Neural progenitor cell (in vitro differentiated cells): ENCODE measurements at regions not wholly inside any gene's neighbourhood (a gene's known extent, or its start where the extent isn't known, plus 50 kb on each side); places are given as distances from the start of the nearest gene placed in this dataset.
A peak's percentile ranks its signal among the peaks of the same experiment; 100 is the strongest.

ENCODE experiments used
- DNase-seq: peaks from one replicate; pipeline ENCODE4 v3.0.0-alpha.2; 2016; ENCODE audit warnings: low spot score
- H2AFZ ChIP-seq: fragments of 200-600 bp; sonication (generic); replicated peaks from 2 replicates; pipeline ENCODE4 v1.6.1; 2016; ENCODE audit warnings: antibody characterized with exemption
- H3F3A ChIP-seq: fragments of 200-600 bp; sonication (generic); 2 replicates; pipeline ENCODE4 v1.6.1; 2016; ENCODE audit warnings: antibody characterized with exemption, low read depth
- H3K27ac ChIP-seq: fragments of 200-600 bp; sonication (generic); 2 replicates; pipeline ENCODE4 v1.5.1; 2016; ENCODE audit warnings: mild to moderate bottlenecking
- H3K27me3 ChIP-seq: fragments of 200-600 bp; sonication (generic); 2 replicates; pipeline ENCODE4 v1.6.1; 2016; ENCODE audit warnings: mild to moderate bottlenecking, moderate library complexity
- H3K36me3 ChIP-seq: fragments of 200-600 bp; sonication (generic); 2 replicates; pipeline ENCODE4 v1.5.1; 2016
- H3K4me1 ChIP-seq: fragments of 200-600 bp; sonication (generic); 2 replicates; pipeline ENCODE4 v1.6.1; 2016; ENCODE audit warnings: mixed run types
- H3K4me2 ChIP-seq: fragments of 200-600 bp; sonication (generic); 2 replicates; pipeline ENCODE4 v1.6.1; 2016
- H3K4me3 ChIP-seq: fragments of 200-600 bp; sonication (generic); 2 replicates; pipeline ENCODE4 v1.5.1; 2016
- H3K79me2 ChIP-seq: fragments of 200-600 bp; sonication (generic); 2 replicates; pipeline ENCODE4 v1.6.1; 2016; ENCODE audit warnings: low read depth
- H3K9ac ChIP-seq: fragments of 200-600 bp; sonication (generic); 2 replicates; pipeline ENCODE4 v1.6.1; 2016
- H3K9me3 ChIP-seq: fragments of 200-600 bp; sonication (generic); 2 replicates; pipeline ENCODE4 v1.5.1; 2016; ENCODE audit warnings: low read depth
- H4K20me1 ChIP-seq: fragments of 200-600 bp; sonication (generic); 2 replicates; pipeline ENCODE4 v1.6.1; 2016; ENCODE audit warnings: low read depth
- H3K27ac Mint-ChIP-seq: 3 replicates; pipeline ENCODE4 v1.8.0; 2021; ENCODE audit warnings: mixed read lengths
- H3K27me3 Mint-ChIP-seq: 2 replicates; pipeline ENCODE4 v1.8.0; 2022; ENCODE audit warnings: low read depth, mild to moderate bottlenecking, inconsistent platforms, moderate library complexity, mixed read lengths; ENCODE audit not compliant: insufficient read depth
- H3K36me3 Mint-ChIP-seq: 3 replicates; pipeline ENCODE4 v1.8.0; 2021; ENCODE audit warnings: mixed read lengths
- H3K4me1 Mint-ChIP-seq: 3 replicates; pipeline ENCODE4 v1.8.0; 2021; ENCODE audit warnings: mixed read lengths
- H3K4me3 Mint-ChIP-seq: 3 replicates; pipeline ENCODE4 v1.8.0; 2021; ENCODE audit warnings: mild to moderate bottlenecking, moderate library complexity, mixed read lengths
- H3K9me3 Mint-ChIP-seq: 3 replicates; pipeline ENCODE4 v1.8.0; 2020; ENCODE audit warnings: mixed read lengths
- EZH2 ChIP-seq: fragments of 200-600 bp; sonication (generic); IDR thresholded peaks from 2 replicates; pipeline ENCODE4 v1.6.1; 2017; ENCODE audit warnings: antibody characterized with exemption, mild to moderate bottlenecking, moderate library complexity
- EZH2phosphoT487 ChIP-seq: fragments of 200-600 bp; sonication (generic); IDR thresholded peaks from 2 replicates; pipeline ENCODE4 v1.6.1; 2017; ENCODE audit warnings: antibody characterized with exemption
- TF ChIP-seq, protein P1 (sequence below): fragments of 200-600 bp; sonication (generic); IDR thresholded peaks from 2 replicates; pipeline ENCODE4 v1.5.1; 2017; ENCODE audit warnings: antibody characterized with exemption, mild to moderate bottlenecking

DNA sequence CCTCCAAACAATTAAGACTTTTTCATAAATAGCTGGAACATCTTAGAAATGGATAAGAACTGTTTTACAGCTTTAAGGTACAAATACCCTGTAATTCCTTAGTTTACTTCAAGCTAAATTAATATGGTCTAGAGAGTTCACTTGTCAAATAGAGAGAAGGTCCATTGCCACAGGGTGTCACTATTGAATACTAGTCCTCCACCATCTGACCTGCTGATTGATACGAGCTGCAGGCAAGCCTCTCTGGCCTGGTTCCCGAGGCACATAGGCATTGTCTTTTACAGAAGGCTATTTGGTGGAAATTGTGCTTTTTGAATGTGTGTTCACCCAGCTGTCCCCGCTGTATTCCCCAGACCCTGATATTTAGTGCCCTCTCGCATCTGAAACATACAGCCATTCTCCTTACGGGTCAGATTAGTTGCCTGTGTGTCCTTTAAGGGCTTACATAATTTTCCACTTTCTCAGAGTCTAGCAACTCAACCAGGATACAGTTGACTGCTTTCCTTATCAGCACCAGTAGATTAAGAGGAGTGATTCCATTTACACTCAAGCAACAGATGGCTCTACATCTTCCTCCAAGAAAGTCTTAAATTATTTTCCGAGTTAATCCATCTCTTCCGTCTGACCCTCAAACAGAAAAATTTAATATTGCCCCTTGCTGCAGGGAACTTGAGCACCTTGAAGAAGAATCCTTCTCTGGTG lies 788.8 kb upstream of the FAT3 start:
- Histone ChIP-seq H3K4me2 (no peak overlapping the region), H3K9ac (no peak overlapping the region), H2AFZ (no peak overlapping the region), H3K79me2 (no peaks in the 10 kb centered on the region), H3F3A (no peaks in the 10 kb centered on the region), H4K20me1 (no peaks in the 10 kb centered on the region), H3K4me3 (no peak overlapping the region), H3K27ac (no peak overlapping the region), H3K27me3 (no peaks in the 10 kb centered on the region), H3K36me3 (no peaks in the 10 kb centered on the region), H3K4me1 (no peaks in the 10 kb centered on the region), H3K9me3 (no peaks in the 10 kb centered on the region)
- Mint-ChIP-seq H3K4me1 (no peaks in the 10 kb centered on the region), H3K27me3 (no peaks in the 10 kb centered on the region), H3K4me3 (no peak overlapping the region), H3K9me3 (no peaks in the 10 kb centered on the region), H3K36me3 (no peaks in the 10 kb centered on the region), H3K27ac (no peak overlapping the region)
- peak; percentile 31 for DNase-seq
- no peak for TF ChIP-seq EZH2
- no peak for TF ChIP-seq EZH2phosphoT487
- TF ChIP-seq, protein P1, sequence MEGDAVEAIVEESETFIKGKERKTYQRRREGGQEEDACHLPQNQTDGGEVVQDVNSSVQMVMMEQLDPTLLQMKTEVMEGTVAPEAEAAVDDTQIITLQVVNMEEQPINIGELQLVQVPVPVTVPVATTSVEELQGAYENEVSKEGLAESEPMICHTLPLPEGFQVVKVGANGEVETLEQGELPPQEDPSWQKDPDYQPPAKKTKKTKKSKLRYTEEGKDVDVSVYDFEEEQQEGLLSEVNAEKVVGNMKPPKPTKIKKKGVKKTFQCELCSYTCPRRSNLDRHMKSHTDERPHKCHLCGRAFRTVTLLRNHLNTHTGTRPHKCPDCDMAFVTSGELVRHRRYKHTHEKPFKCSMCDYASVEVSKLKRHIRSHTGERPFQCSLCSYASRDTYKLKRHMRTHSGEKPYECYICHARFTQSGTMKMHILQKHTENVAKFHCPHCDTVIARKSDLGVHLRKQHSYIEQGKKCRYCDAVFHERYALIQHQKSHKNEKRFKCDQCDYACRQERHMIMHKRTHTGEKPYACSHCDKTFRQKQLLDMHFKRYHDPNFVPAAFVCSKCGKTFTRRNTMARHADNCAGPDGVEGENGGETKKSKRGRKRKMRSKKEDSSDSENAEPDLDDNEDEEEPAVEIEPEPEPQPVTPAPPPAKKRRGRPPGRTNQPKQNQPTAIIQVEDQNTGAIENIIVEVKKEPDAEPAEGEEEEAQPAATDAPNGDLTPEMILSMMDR = peak; percentile 36

DNA sequence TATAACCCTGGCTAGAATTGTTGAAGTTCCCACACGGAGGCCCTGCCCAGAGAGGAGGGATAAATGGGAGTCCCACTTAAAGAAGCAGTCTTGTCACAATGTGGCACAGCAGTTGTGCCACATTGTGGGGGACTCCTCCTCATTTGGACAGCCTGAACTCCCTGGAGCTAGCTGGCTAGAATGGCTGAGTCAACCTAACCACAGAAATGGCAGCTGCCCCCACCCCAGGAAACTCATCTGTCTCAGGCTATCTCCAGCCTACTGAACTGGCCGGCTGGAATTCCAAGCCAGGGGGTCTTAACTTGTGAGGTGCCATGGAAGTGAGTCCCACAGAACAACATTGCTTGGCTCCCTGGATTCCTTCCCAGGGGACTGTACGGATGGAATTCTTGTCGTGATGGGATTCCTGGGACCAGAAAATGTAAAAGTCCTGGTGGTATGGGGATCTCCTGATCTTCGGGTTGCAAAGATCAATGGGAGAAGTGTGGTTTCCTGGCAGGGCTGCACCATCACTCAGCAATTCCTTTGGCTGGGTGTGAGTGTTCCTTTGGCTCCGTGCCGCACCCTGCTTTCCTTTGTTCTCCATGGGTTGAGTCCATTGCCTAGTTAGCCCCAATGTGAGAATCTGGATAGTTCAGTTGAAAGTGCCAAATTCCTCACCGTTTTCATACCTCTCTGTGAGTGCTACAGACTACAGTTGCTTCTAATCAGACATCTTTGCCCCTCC lies 791.2 kb upstream of the FAT3 start:
- Mint-ChIP-seq H3K27ac (no peak overlapping the region), H3K4me1 (no peaks in the 10 kb centered on the region), H3K36me3 (no peaks in the 10 kb centered on the region), H3K9me3 (no peaks in the 10 kb centered on the region), H3K4me3 (no peak overlapping the region), H3K27me3 (no peaks in the 10 kb centered on the region)
- Histone ChIP-seq H3K9ac (no peak overlapping the region), H3K4me3 (no peak overlapping the region), H3K27ac (no peak overlapping the region), H3K4me2 (no peak overlapping the region), H3F3A (no peaks in the 10 kb centered on the region), H3K27me3 (no peaks in the 10 kb centered on the region), H2AFZ (peak overlapping the region; percentile 23), H4K20me1 (no peaks in the 10 kb centered on the region), H3K4me1 (no peaks in the 10 kb centered on the region), H3K36me3 (no peaks in the 10 kb centered on the region), H3K79me2 (no peaks in the 10 kb centered on the region), H3K9me3 (no peaks in the 10 kb centered on the region)
- no peak for DNase-seq
- TF ChIP-seq EZH2 (no peak), EZH2phosphoT487 (no peak)
- TF ChIP-seq, protein P1 = no peak

DNA sequence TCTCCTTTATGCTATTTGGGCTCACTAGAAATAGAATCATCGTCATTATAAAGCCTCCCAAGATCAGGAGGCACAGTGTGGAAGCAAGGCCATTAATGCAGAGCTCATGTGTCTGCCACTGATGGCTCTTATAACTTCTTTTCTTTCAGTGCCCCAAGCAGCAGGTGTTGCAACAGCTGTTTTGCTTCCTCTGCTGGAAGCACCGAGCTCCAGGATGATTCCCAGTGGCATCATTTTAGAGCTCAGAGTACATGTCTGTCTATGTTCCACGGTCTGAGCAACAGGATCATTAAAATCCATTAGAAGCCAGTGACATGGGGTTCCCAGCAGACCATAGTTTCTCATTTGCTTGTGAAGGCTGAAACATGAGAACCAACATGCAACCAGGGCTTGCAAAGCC lies 803.0 kb upstream of the FAT3 start:
- no peaks in the 10 kb centered on the region for H3K4me1 ChIP-seq
- no peaks in the 10 kb centered on the region for H3K9me3 ChIP-seq
- no peaks in the 10 kb centered on the region for H3K36me3 ChIP-seq
- no peaks in the 10 kb centered on the region for H3K36me3 Mint-ChIP-seq
- H3K9ac ChIP-seq = no peak overlapping the region
- TF ChIP-seq EZH2phosphoT487 (no peak), EZH2 (no peak)
- TF ChIP-seq, protein P1 = no peak
- no peak overlapping the region for H3K4me3 Mint-ChIP-seq
- H3K27me3 ChIP-seq = no peaks in the 10 kb centered on the region
- no peaks in the 10 kb centered on the region for H3F3A ChIP-seq
- no peak overlapping the region for H3K4me2 ChIP-seq
- no peaks in the 10 kb centered on the region for H3K27me3 Mint-ChIP-seq
- no peak overlapping the region for H3K27ac ChIP-seq
- H3K9me3 Mint-ChIP-seq = no peaks in the 10 kb centered on the region
- no peaks in the 10 kb centered on the region for H3K4me1 Mint-ChIP-seq
- H4K20me1 ChIP-seq = no peaks in the 10 kb centered on the region
- no peaks in the 10 kb centered on the region for H3K79me2 ChIP-seq
- DNase-seq = no peak
- no peak overlapping the region for H3K27ac Mint-ChIP-seq
- H3K4me3 ChIP-seq = no peak overlapping the region
- H2AFZ ChIP-seq = no peak overlapping the region
